Loucy (cell line): ENCODE measurements at regions not wholly inside any gene's neighbourhood (a gene's known extent, or its start where the extent isn't known, plus 50 kb on each side); places are given as distances from the start of the nearest gene placed in this dataset.

Source experiments
- H2AFZ ChIP-seq: fragments of 200-600 bp; sonication (generic); 2 replicates; pipeline ENCODE4 v1.6.0; 2016; ENCODE audit warnings: antibody characterized with exemption, mild to moderate bottlenecking, low read length, moderate library complexity
- H3F3A ChIP-seq: fragments of 200-600 bp; 2 replicates; pipeline ENCODE4 v1.6.0; 2016; ENCODE audit warnings: antibody characterized with exemption, low read depth, mild to moderate bottlenecking
- H3K27me3 ChIP-seq: fragments of 200-600 bp; sonication (generic); 2 replicates; pipeline ENCODE4 v1.6.1; 2014; ENCODE audit warnings: low read length, mild to moderate bottlenecking; ENCODE audit not compliant: insufficient read depth, poor library complexity, severe bottlenecking
- H3K36me3 ChIP-seq: fragments of 200-600 bp; sonication (generic); 2 replicates; pipeline ENCODE4 v1.6.1; 2016; ENCODE audit warnings: low read length; ENCODE audit not compliant: insufficient read depth
- H3K4me1 ChIP-seq: fragments of 200-600 bp; sonication (generic); 2 replicates; pipeline ENCODE4 v1.5.1; 2014; ENCODE audit warnings: low read length, mild to moderate bottlenecking; ENCODE audit not compliant: insufficient read depth, poor library complexity, severe bottlenecking
- H3K4me2 ChIP-seq: fragments of 200-600 bp; sonication (generic); 2 replicates; pipeline ENCODE4 v1.6.0; 2014; ENCODE audit warnings: antibody characterized with exemption, low read length, low read depth, mild to moderate bottlenecking; ENCODE audit not compliant: poor library complexity, severe bottlenecking
- H3K4me3 ChIP-seq: fragments of 200-600 bp; sonication (generic); 2 replicates; pipeline ENCODE4 v1.5.1; 2014; ENCODE audit warnings: low read length, mild to moderate bottlenecking, mixed read lengths; ENCODE audit not compliant: poor library complexity, severe bottlenecking
- H3K79me2 ChIP-seq: fragments of 200-600 bp; sonication (generic); 2 replicates; pipeline ENCODE4 v1.6.1; 2014; ENCODE audit warnings: low read length; ENCODE audit not compliant: insufficient read depth
- H3K9ac ChIP-seq: fragments of 200-600 bp; sonication (generic); 2 replicates; pipeline ENCODE4 v1.6.0; 2014; ENCODE audit warnings: mild to moderate bottlenecking, low read depth, low read length, moderate library complexity; ENCODE audit not compliant: poor library complexity, severe bottlenecking
- H3K9me2 ChIP-seq: fragments of 200-600 bp; sonication (generic); replicated peaks from 2 replicates; pipeline ENCODE4 v1.6.1; 2016; ENCODE audit warnings: low read depth, low read length, mixed read lengths
- H3K9me3 ChIP-seq: fragments of 200-600 bp; sonication (generic); 2 replicates; pipeline ENCODE4 v1.6.1; 2014; ENCODE audit warnings: mild to moderate bottlenecking, antibody characterized with exemption, low read length, low read depth; ENCODE audit not compliant: insufficient read depth
- H4K20me1 ChIP-seq: fragments of 200-600 bp; sonication (generic); 2 replicates; pipeline ENCODE4 v1.6.0; 2014; ENCODE audit warnings: antibody characterized with exemption, low read length, mild to moderate bottlenecking; ENCODE audit not compliant: insufficient read depth, poor library complexity, severe bottlenecking
- CTCF ChIP-seq: fragments of 200-600 bp; sonication (generic); conservative IDR thresholded peaks from 2 replicates; pipeline ENCODE4 v1.5.1; 2014; ENCODE audit warnings: mild to moderate bottlenecking, antibody characterized with exemption, low read length
- EZH2phosphoT487 ChIP-seq: fragments of 200-600 bp; IDR thresholded peaks from 2 replicates; pipeline ENCODE4 v1.6.1; 2018; ENCODE audit warnings: antibody characterized with exemption, mild to moderate bottlenecking, moderate library complexity, borderline replicate concordance

- Histone ChIP-seq H3K9me2 (no peaks in the 10 kb centered on the region), H2AFZ (no peak overlapping the region), H3K4me2 (no peak overlapping the region), H4K20me1 (no peaks in the 10 kb centered on the region), H3F3A (no peaks in the 10 kb centered on the region), H3K9ac (no peak overlapping the region), H3K4me1 (peaks cover 23% of the 10 kb centered on the region), H3K9me3 (no peaks in the 10 kb centered on the region), H3K36me3 (no peaks in the 10 kb centered on the region), H3K79me2 (no peaks in the 10 kb centered on the region), H3K4me3 (no peak overlapping the region), H3K27me3 (no peaks in the 10 kb centered on the region)
- TF ChIP-seq CTCF: no peak
Measured at GRCh38 chr5:88391991-88392390, 123.3 kb upstream of the TMEM161B start.

- Histone ChIP-seq H3K27me3 (no peaks in the 10 kb centered on the region), H2AFZ (no peak overlapping the region), H3K9me2 (no peaks in the 10 kb centered on the region), H3F3A (no peaks in the 10 kb centered on the region), H3K4me3 (no peak overlapping the region), H3K36me3 (no peaks in the 10 kb centered on the region), H3K9me3 (no peaks in the 10 kb centered on the region), H3K4me2 (no peak overlapping the region), H4K20me1 (no peaks in the 10 kb centered on the region), H3K79me2 (no peaks in the 10 kb centered on the region), H3K9ac (no peak overlapping the region), H3K4me1 (peaks cover 26% of the 10 kb centered on the region)
- no peak for TF ChIP-seq CTCF
- no peak for TF ChIP-seq EZH2phosphoT487
Measured at GRCh38 chr5:88391116-88391515, 122.5 kb upstream of the TMEM161B start.

- Histone ChIP-seq H3K4me3 (no peak overlapping the region), H3K27me3 (no peaks in the 10 kb centered on the region), H4K20me1 (no peaks in the 10 kb centered on the region), H2AFZ (no peak overlapping the region), H3K9ac (no peak overlapping the region), H3K9me3 (no peaks in the 10 kb centered on the region), H3K9me2 (no peaks in the 10 kb centered on the region), H3K4me2 (no peak overlapping the region), H3K36me3 (no peaks in the 10 kb centered on the region), H3K79me2 (no peaks in the 10 kb centered on the region), H3F3A (no peaks in the 10 kb centered on the region), H3K4me1 (peaks cover 28% of the 10 kb centered on the region)
- TF ChIP-seq CTCF (no peak), EZH2phosphoT487 (no peak)
Measured at GRCh38 chr5:88390481-88390880, 121.8 kb upstream of the TMEM161B start.
